HepG2 (cell line): ENCODE measurements at regions not wholly inside any gene's neighbourhood (a gene's known extent, or its start where the extent isn't known, plus 50 kb on each side); places are given as distances from the start of the nearest gene placed in this dataset.

ENCODE experiments used
- ATAC-seq: fragments of 200-7000 bp; cut with Tn5 transposase; 3 replicates; pipeline ENCODE4 v1.9.1; 2020; ENCODE audit warnings: mild to moderate bottlenecking, moderate library complexity
- BruUV-seq: library from RNA; stranded (reverse); fragments of 400-500 nt; replicated peaks from 2 replicates; lab custom pipeline; 2021; lab: Mats Ljungman, UMichigan
- CTCF ChIA-PET: fragments of 300-600 bp; formaldehyde crosslinking; extraction: SDS; loops from one replicate; lab custom pipeline; 2021; ENCODE audit warnings: low total read pairs, inconsistent platforms, low intra/inter-chr PET ratio; lab: Yijun Ruan, JAX
- POLR2A ChIA-PET: fragments of 350-600 bp; sonication (Branson Sonifier 250); formaldehyde crosslinking; loops from one replicate; lab custom pipeline; 2020; ENCODE audit warnings: antibody characterized with exemption, inconsistent platforms; lab: Yijun Ruan, JAX
- DNase-seq: peaks from one replicate; pipeline ENCODE4 v3.0.0-alpha.2; 2015; ENCODE audit warnings: low spot score
- FAIRE-seq: peaks from 3 replicates; lab custom pipeline; 2011; peaks lifted over from hg19 to GRCh38; lab: Jason Lieb, UNC
- H2AFZ ChIP-seq: one replicate; pipeline ENCODE4 v1.6.1; 2011; ENCODE audit warnings: low read length, inconsistent platforms
- H3K27ac ChIP-seq: fragments of 300-600 bp; 3 replicates; pipeline ENCODE4 v1.8.0; 2011; ENCODE audit warnings: mixed run types, mild to moderate bottlenecking, mixed read lengths, low read length, inconsistent platforms; ENCODE audit not compliant: insufficient read depth; ENCODE audit errors: extremely low read length
- H3K27me3 ChIP-seq, 2 experiments: fragments of 200-600 bp in 1 of 2; 2 replicates in 1 of 2; 3 replicates in 1 of 2; pipeline versions ENCODE4 v1.6.0 to v1.8.0; 2011; ENCODE audit warnings: low read length in 2 of 2, mild to moderate bottlenecking in 2 of 2, moderate library complexity in 2 of 2, inconsistent platforms in 1 of 2; ENCODE audit not compliant: insufficient read depth in 2 of 2, control insufficient read depth in 1 of 2
- H3K36me3 ChIP-seq, 2 experiments: fragments of 200-600 bp in 1 of 2; replicated peaks in 1 of 2; 2 replicates in 1 of 2; 3 replicates in 1 of 2; pipeline versions ENCODE4 v1.5.1 to v1.8.0; 2011; ENCODE audit warnings: low read length in 2 of 2, inconsistent platforms in 1 of 2; ENCODE audit not compliant: insufficient read depth in 2 of 2, control insufficient read depth in 1 of 2
- H3K4me1 ChIP-seq: 2 replicates; pipeline ENCODE4 v1.5.1; 2012; ENCODE audit warnings: low read length, inconsistent platforms; ENCODE audit not compliant: insufficient read depth
- H3K4me2 ChIP-seq: 2 replicates; pipeline ENCODE4 v1.6.0; 2011; ENCODE audit warnings: low read depth, low read length, inconsistent platforms
- H3K4me3 ChIP-seq, 3 experiments: fragments of 200-600 bp in 1 of 3; sonication (generic), shearing (Covaris generic) in 1 of 3; replicated peaks in 1 of 3; 2 replicates each; pipeline ENCODE4 v1.5.1; 2011 to 2016; ENCODE audit warnings: low read length in 3 of 3, inconsistent platforms in 2 of 3, low read depth in 2 of 3, mild to moderate bottlenecking in 2 of 3, control low read depth in 1 of 3, mixed read lengths in 1 of 3; ENCODE audit not compliant: insufficient read depth in 1 of 3
- H3K79me2 ChIP-seq: one replicate; pipeline ENCODE4 v1.6.1; 2011; ENCODE audit warnings: low read length, inconsistent platforms; ENCODE audit not compliant: insufficient read depth
- H3K9ac ChIP-seq: 2 replicates; pipeline ENCODE4 v1.6.0; 2011; ENCODE audit warnings: mild to moderate bottlenecking, low read depth, low read length, inconsistent platforms; ENCODE audit not compliant: insufficient read depth
- H3K9me3 ChIP-seq: 2 replicates; pipeline ENCODE4 v1.5.1; 2012; ENCODE audit warnings: mild to moderate bottlenecking, low read length
- H4K20me1 ChIP-seq: 2 replicates; pipeline ENCODE4 v1.6.0; 2011; ENCODE audit warnings: inconsistent platforms, mild to moderate bottlenecking, low read length, moderate library complexity; ENCODE audit not compliant: insufficient read depth
- AHDC1 ChIP-seq: sonication (generic); formaldehyde crosslinking; IDR thresholded peaks from 2 replicates; pipeline ENCODE4 v1.5.1; 2020; ENCODE audit warnings: mild to moderate bottlenecking, missing genetic modification reagents, borderline replicate concordance
- AKAP8 ChIP-seq: sonication (generic); formaldehyde crosslinking; IDR thresholded peaks from 2 replicates; pipeline ENCODE4 v1.5.1; 2020; ENCODE audit warnings: mild to moderate bottlenecking, missing genetic modification reagents
- CBX2 ChIP-seq, 2 experiments: fragments of 200-600 bp in 1 of 2; sonication (generic); formaldehyde crosslinking in 1 of 2; IDR thresholded peaks; 2 replicates each; pipeline versions ENCODE4 v1.7.0 to v1.8.1; 2018 to 2022; ENCODE audit warnings: low read depth in 2 of 2, low read length in 1 of 2, mild to moderate bottlenecking in 1 of 2, missing genetic modification reagents in 1 of 2
- GTF2F1 ChIP-seq: fragments of 150-350 bp; IDR thresholded peaks from 2 replicates; pipeline ENCODE4 v1.6.1; 2014; ENCODE audit warnings: low read length
- HHEX ChIP-seq: IDR thresholded peaks from 2 replicates; pipeline ENCODE4 v1.6.1; 2016; ENCODE audit warnings: control low read depth
- MXD1 ChIP-seq: sonication (generic); formaldehyde crosslinking; IDR thresholded peaks from 2 replicates; pipeline ENCODE4 v1.4.0; 2020; ENCODE audit warnings: mild to moderate bottlenecking, missing genetic modification reagents
- NR1H2 ChIP-seq: sonication (generic); formaldehyde crosslinking; IDR thresholded peaks from 2 replicates; pipeline ENCODE4 v1.8.1; 2022; ENCODE audit warnings: low read depth, missing genetic modification reagents, borderline replicate concordance
- ZNF121 ChIP-seq: sonication (generic); formaldehyde crosslinking; IDR thresholded peaks from 2 replicates; pipeline ENCODE4 v1.5.0; 2020; ENCODE audit warnings: mild to moderate bottlenecking, missing genetic modification reagents
- ZNF30 ChIP-seq: sonication (generic); formaldehyde crosslinking; IDR thresholded peaks from 2 replicates; pipeline ENCODE4 v1.5.0; 2020; ENCODE audit warnings: mild to moderate bottlenecking, missing genetic modification reagents
- ZNF441 ChIP-seq: sonication (generic); formaldehyde crosslinking; IDR thresholded peaks from 2 replicates; pipeline ENCODE4 v1.7.0; 2021; ENCODE audit warnings: missing genetic modification reagents, borderline replicate concordance
- ZNF543 ChIP-seq: sonication (generic); formaldehyde crosslinking; IDR thresholded peaks from 2 replicates; pipeline ENCODE4 v1.4.0; 2020; ENCODE audit warnings: mild to moderate bottlenecking, missing genetic modification reagents
- ZNF546 ChIP-seq: sonication (generic); formaldehyde crosslinking; conservative IDR thresholded peaks from 2 replicates; pipeline ENCODE4 v1.8.1; 2023; ENCODE audit warnings: mild to moderate bottlenecking, missing genetic modification reagents
- ZNF552 ChIP-seq: sonication (generic); formaldehyde crosslinking; IDR thresholded peaks from 2 replicates; pipeline ENCODE4 v1.9.0; 2022; ENCODE audit warnings: missing genetic modification reagents, mild to moderate bottlenecking, borderline replicate concordance
- ZSCAN20 ChIP-seq: sonication (generic); formaldehyde crosslinking; IDR thresholded peaks from 2 replicates; pipeline ENCODE4 v1.4.0; 2020; ENCODE audit warnings: missing genetic modification reagents, mild to moderate bottlenecking, borderline replicate concordance
- WGBS: methylation state at CpG from one replicate; pipeline ENCODE4 v1.1.6; 2017; ENCODE audit warnings: low lambda C conversion rate; 5-methylcytosine and 5-hydroxymethylcytosine counted together
- in situ Hi-C: cut with HindIII; loops from 2 replicates; pipeline ENCODE4 v1.10.0; 2017; ENCODE audit warnings: low pct_unique_long_range_greater_than_20kb; ENCODE audit not compliant: extremely low pct_ligation_motif_present
- intact Hi-C: fragments of 100-400 bp; cut with micrococcal nuclease; formaldehyde crosslinking; loops from one replicate; pipeline ENCODE4 v1.10.0; 2022; ENCODE audit not compliant: unreplicated experiment

GRCh38 chr6:113104541-113104940 lies 752.6 kb upstream of the MARCKS start:
- no peaks in the 10 kb centered on the region for H3K9me3 ChIP-seq
- no peak for TF ChIP-seq ZNF30
- no peak for TF ChIP-seq CBX2 (IDR thresholded peaks at IDR 0.05; ENCODE audit: low read depth, low read length)
- no peak for TF ChIP-seq CBX2 (CRISPR knock-in tag; IDR thresholded peaks at IDR 0.05; ENCODE audit: low read depth)
- TF ChIP-seq AKAP8 (CRISPR knock-in tag), result no peak
- no peak for TF ChIP-seq ZSCAN20 (CRISPR knock-in tag)
- no peak for TF ChIP-seq MXD1 (CRISPR knock-in tag)
- TF ChIP-seq ZNF552, result no peak
- no peak for TF ChIP-seq NR1H2
- no peak for TF ChIP-seq ZNF121 (CRISPR knock-in tag)
- no peak for TF ChIP-seq ZNF546
- CTCF ChIA-PET, result no interaction called here
- ATAC-seq, result no peak
- no peak overlapping the region for H3K27ac ChIP-seq
- H3K79me2 ChIP-seq, result no peaks in the 10 kb centered on the region
- BruUV-seq, result no TSS peak
- in situ Hi-C loops, result no loop called here
- POLR2A ChIA-PET, result no interaction called here
- no peaks in the 10 kb centered on the region for H4K20me1 ChIP-seq
- no peaks in the 10 kb centered on the region for H3K27me3 ChIP-seq
- no peaks in the 10 kb centered on the region for H3K36me3 ChIP-seq
- intact Hi-C loops, result no loop called here
- H3K4me3 ChIP-seq, result no peak overlapping the region
- H3K4me2 ChIP-seq, result no peak overlapping the region
- H3K4me1 ChIP-seq, result no peaks in the 10 kb centered on the region
- no peak for DNase-seq
- no peak overlapping the region for H3K9ac ChIP-seq
- FAIRE-seq, result no peak
- WGBS, result 16% methylated on average over 4 of the region's 4 CpGs
- H2AFZ ChIP-seq, result no peak overlapping the region

GRCh38 chr6:113104951-113105350 lies 752.2 kb upstream of the MARCKS start:
- H4K20me1 ChIP-seq, result no peaks in the 10 kb centered on the region
- in situ Hi-C loops (no loop called here), intact Hi-C loops (no loop called here)
- no peak overlapping the region for H3K27ac ChIP-seq
- H3K4me3 ChIP-seq, result no peak overlapping the region
- ATAC-seq, result no peak
- no peak for FAIRE-seq
- WGBS, result 22% methylated on average over 3 of the region's 3 CpGs
- POLR2A ChIA-PET, result no interaction called here
- no peak overlapping the region for H3K4me2 ChIP-seq
- H2AFZ ChIP-seq, result no peak overlapping the region
- no peaks in the 10 kb centered on the region for H3K79me2 ChIP-seq
- no peaks in the 10 kb centered on the region for H3K4me1 ChIP-seq
- no peak overlapping the region for H3K9ac ChIP-seq
- no peaks in the 10 kb centered on the region for H3K36me3 ChIP-seq
- CTCF ChIA-PET, result no interaction called here
- H3K9me3 ChIP-seq, result no peaks in the 10 kb centered on the region
- H3K27me3 ChIP-seq, result no peaks in the 10 kb centered on the region
- no peak for DNase-seq
- BruUV-seq, result no TSS peak
- no peak for TF ChIP-seq ZNF441
- no peak for TF ChIP-seq GTF2F1
- TF ChIP-seq HHEX (CRISPR knock-in tag), result no peak
- TF ChIP-seq AHDC1 (CRISPR knock-in tag), result no peak
- no peak for TF ChIP-seq ZNF543 (CRISPR knock-in tag)
